ENCODE measurements at regions not wholly inside any gene's neighbourhood (a gene's known extent, or its start where the extent isn't known, plus 50 kb on each side); places are given as distances from the start of the nearest gene placed in this dataset.
"Not testable (repeated sequence)": the region's sequence is repeated elsewhere in the genome, so short reads cannot be mapped to it uniquely, and the experiment has no call there.

DNA sequence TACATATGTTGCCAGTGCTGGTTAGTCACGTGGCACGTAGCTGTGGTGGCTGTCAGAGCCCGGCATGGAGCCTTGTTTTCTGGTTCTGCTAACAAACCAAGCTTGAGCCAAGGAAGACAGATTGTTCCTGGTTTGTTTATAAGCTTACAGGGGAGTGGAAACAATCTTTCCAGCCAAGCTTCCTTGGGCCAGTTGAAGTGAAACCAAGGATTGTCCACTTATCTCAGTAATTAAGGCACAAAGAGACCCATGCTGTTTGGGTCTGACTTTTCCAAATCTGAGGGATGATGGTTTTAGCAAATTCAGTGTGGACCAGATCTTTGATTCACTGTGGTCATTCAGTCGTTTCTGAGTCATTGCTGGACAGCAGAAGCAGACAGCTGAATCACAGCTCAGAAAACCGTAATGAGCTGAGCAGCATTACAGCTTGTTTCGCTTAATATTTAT, 297.3 kb upstream of the COBL start:
- Histone ChIP-seq H3K27me3 (ENCODE audit: control insufficient read depth, insufficient read depth, low read length) (no peaks in the 10 kb centered on the region), H3K4me1 (ENCODE audit: control insufficient read depth, insufficient read depth, low read length) (0 out of 2 replicates have a peak, but pooled peaks cover 3% of the 10 kb centered on the region), H3K36me3 (ENCODE audit: control insufficient read depth, insufficient read depth, low read length) (no peaks in the 10 kb centered on the region), H3K27ac (ENCODE audit: low read length) (no peak overlapping the region), H3K9me3 (ENCODE audit: control insufficient read depth, insufficient read depth, low read length) (no peaks in the 10 kb centered on the region), H3K4me3 (ENCODE audit: low read length) (no peak overlapping the region)
- DNase-seq (ENCODE audit: low read depth, low spot score): no peak
- no CpG with 5 or more reads among the region's 6 CpGs for WGBS (ENCODE audit: insufficient coverage, insufficient read length)

DNA sequence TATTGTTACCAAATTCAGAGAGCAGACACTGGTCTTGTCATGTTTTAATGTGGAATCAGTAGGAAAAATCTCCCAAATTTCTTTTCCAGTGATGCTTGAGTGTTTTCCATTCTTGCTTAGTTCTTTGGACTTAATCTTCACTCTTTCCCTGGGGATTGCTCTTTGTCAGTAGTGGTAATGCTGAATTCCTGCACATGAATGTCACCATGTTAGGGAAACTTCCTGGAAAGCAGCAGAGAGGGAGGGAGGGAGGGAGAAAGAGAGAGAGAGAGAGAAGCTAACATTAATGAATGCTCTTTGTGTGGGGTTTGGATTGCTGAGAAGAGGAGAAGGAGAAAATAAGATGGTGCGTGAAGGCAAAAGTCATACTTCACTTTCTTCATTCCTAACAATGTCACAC, 295.3 kb upstream of the COBL start:
- DNase-seq (ENCODE audit: low read depth, low spot score): no peak
- no peaks in the 10 kb centered on the region for H3K9me3 ChIP-seq (ENCODE audit: control insufficient read depth, insufficient read depth, low read length)
- no CpG with 5 or more reads among the region's 1 CpG for WGBS (ENCODE audit: insufficient coverage, insufficient read length)
- H3K4me3 ChIP-seq (ENCODE audit: low read length): no peak overlapping the region
- no peak overlapping the region for H3K27ac ChIP-seq (ENCODE audit: low read length)
- 0 out of 2 replicates have a peak, but pooled peaks cover 3% of the 10 kb centered on the region for H3K4me1 ChIP-seq (ENCODE audit: control insufficient read depth, insufficient read depth, low read length)
- no peaks in the 10 kb centered on the region for H3K27me3 ChIP-seq (ENCODE audit: control insufficient read depth, insufficient read depth, low read length)
- H3K36me3 ChIP-seq (ENCODE audit: control insufficient read depth, insufficient read depth, low read length): no peaks in the 10 kb centered on the region

- Histone ChIP-seq H3K27ac (ENCODE audit: low read length) (no peak overlapping the region), H3K27me3 (ENCODE audit: control insufficient read depth, insufficient read depth, low read length) (no peaks in the 10 kb centered on the region)
- DNase-seq (ENCODE audit: low read depth, low spot score): no peak
These were observed 290.8 kb upstream of the COBL start for GRCh38 chr7:51607447-51607846.

GRCh38 chr7:51606601-51607154, 290.1 kb upstream of the COBL start:
- Histone ChIP-seq H3K27me3 (ENCODE audit: control insufficient read depth, insufficient read depth, low read length) (no peaks in the 10 kb centered on the region), H3K4me1 (ENCODE audit: control insufficient read depth, insufficient read depth, low read length) (0 out of 2 replicates have a peak, but pooled peaks cover under 1% of the 10 kb centered on the region), H3K4me3 (ENCODE audit: low read length) (no peak overlapping the region), H3K9me3 (ENCODE audit: control insufficient read depth, insufficient read depth, low read length) (no peaks in the 10 kb centered on the region), H3K27ac (ENCODE audit: low read length) (no peak overlapping the region), H3K36me3 (ENCODE audit: control insufficient read depth, insufficient read depth, low read length) (no peaks in the 10 kb centered on the region)
- WGBS (ENCODE audit: insufficient coverage, insufficient read length): no CpG with 5 or more reads among the region's 17 CpGs
- no peak for DNase-seq (ENCODE audit: low read depth, low spot score)

More at GRCh38 chr7:51607447-51607846, 290.8 kb upstream of the COBL start:
- H3K36me3 ChIP-seq (ENCODE audit: control insufficient read depth, insufficient read depth, low read length): no peaks in the 10 kb centered on the region
- no peak overlapping the region for H3K4me3 ChIP-seq (ENCODE audit: low read length)
- 0 out of 2 replicates have a peak, but pooled peaks cover 3% of the 10 kb centered on the region for H3K4me1 ChIP-seq (ENCODE audit: control insufficient read depth, insufficient read depth, low read length)
- WGBS (ENCODE audit: insufficient coverage, insufficient read length): no CpG with 5 or more reads among the region's 11 CpGs
- H3K9me3 ChIP-seq (ENCODE audit: control insufficient read depth, insufficient read depth, low read length): no peaks in the 10 kb centered on the region

- DNase-seq (ENCODE audit: low read depth, low spot score): no peak
- Histone ChIP-seq H3K4me3 (ENCODE audit: low read length) (no peak overlapping the region), H3K27ac (ENCODE audit: low read length) (no peak overlapping the region), H3K27me3 (ENCODE audit: control insufficient read depth, insufficient read depth, low read length) (no peaks in the 10 kb centered on the region), H3K4me1 (ENCODE audit: control insufficient read depth, insufficient read depth, low read length) (no peaks in the 10 kb centered on the region), H3K9me3 (ENCODE audit: control insufficient read depth, insufficient read depth, low read length) (no peaks in the 10 kb centered on the region), H3K36me3 (ENCODE audit: control insufficient read depth, insufficient read depth, low read length) (no peaks in the 10 kb centered on the region)
- no CpG with 5 or more reads among the region's 2 CpGs for WGBS (ENCODE audit: insufficient coverage, insufficient read length)
These were observed 285.8 kb upstream of the COBL start for GRCh38 chr7:51602376-51602775.

GRCh38 chr7:51601461-51601860, 284.9 kb upstream of the COBL start:
- WGBS (ENCODE audit: insufficient coverage, insufficient read length): no CpG with 5 or more reads among the region's 3 CpGs

DNA sequence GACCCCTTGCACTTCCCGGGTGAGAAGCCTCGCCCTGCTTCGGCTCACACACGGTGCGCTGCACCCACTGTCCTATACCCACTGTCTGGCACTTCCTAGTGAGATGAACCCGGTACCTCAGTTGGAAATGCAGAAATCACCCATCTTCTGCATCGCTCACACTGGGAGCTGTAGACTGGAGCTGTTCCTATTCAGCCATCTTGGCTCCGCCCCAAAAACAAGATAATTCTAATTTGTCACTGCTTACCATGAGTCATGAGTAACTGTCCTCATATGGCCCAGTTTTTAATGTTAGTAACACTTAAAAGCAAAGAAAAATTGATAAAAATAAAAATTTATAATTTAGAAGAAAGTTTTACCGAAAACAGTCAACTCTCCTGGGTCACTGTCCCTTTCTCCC, 283.3 kb upstream of the COBL start:
- WGBS (ENCODE audit: insufficient coverage, insufficient read length): no CpG with 5 or more reads among the region's 9 CpGs
- H3K9me3 ChIP-seq (ENCODE audit: control insufficient read depth, insufficient read depth, low read length); H3K27ac ChIP-seq (ENCODE audit: low read length); DNase-seq (ENCODE audit: low read depth, low spot score); H3K4me3 ChIP-seq (ENCODE audit: low read length); H3K36me3 ChIP-seq (ENCODE audit: control insufficient read depth, insufficient read depth, low read length); H3K27me3 ChIP-seq (ENCODE audit: control insufficient read depth, insufficient read depth, low read length); H3K4me1 ChIP-seq (ENCODE audit: control insufficient read depth, insufficient read depth, low read length): not testable (repeated sequence)

More at GRCh38 chr7:51601461-51601860, 284.9 kb upstream of the COBL start:
- Histone ChIP-seq H3K4me3 (ENCODE audit: low read length) (no peak overlapping the region), H3K4me1 (ENCODE audit: control insufficient read depth, insufficient read depth, low read length) (no peaks in the 10 kb centered on the region), H3K27me3 (ENCODE audit: control insufficient read depth, insufficient read depth, low read length) (no peaks in the 10 kb centered on the region), H3K27ac (ENCODE audit: low read length) (no peak overlapping the region), H3K9me3 (ENCODE audit: control insufficient read depth, insufficient read depth, low read length) (no peaks in the 10 kb centered on the region), H3K36me3 (ENCODE audit: control insufficient read depth, insufficient read depth, low read length) (no peaks in the 10 kb centered on the region)
- DNase-seq (ENCODE audit: low read depth, low spot score): no peak

GRCh38 chr7:51593628-51594027, 277.0 kb upstream of the COBL start:
- Histone ChIP-seq H3K9me3 (ENCODE audit: control insufficient read depth, insufficient read depth, low read length) (no peaks in the 10 kb centered on the region), H3K4me1 (ENCODE audit: control insufficient read depth, insufficient read depth, low read length) (no peaks in the 10 kb centered on the region), H3K27me3 (ENCODE audit: control insufficient read depth, insufficient read depth, low read length) (no peaks in the 10 kb centered on the region), H3K4me3 (ENCODE audit: low read length) (no peak overlapping the region), H3K27ac (ENCODE audit: low read length) (no peak overlapping the region), H3K36me3 (ENCODE audit: control insufficient read depth, insufficient read depth, low read length) (no peaks in the 10 kb centered on the region)
- no peak for DNase-seq (ENCODE audit: low read depth, low spot score)
- no CpG with 5 or more reads among the region's 2 CpGs for WGBS (ENCODE audit: insufficient coverage, insufficient read length)

DNA sequence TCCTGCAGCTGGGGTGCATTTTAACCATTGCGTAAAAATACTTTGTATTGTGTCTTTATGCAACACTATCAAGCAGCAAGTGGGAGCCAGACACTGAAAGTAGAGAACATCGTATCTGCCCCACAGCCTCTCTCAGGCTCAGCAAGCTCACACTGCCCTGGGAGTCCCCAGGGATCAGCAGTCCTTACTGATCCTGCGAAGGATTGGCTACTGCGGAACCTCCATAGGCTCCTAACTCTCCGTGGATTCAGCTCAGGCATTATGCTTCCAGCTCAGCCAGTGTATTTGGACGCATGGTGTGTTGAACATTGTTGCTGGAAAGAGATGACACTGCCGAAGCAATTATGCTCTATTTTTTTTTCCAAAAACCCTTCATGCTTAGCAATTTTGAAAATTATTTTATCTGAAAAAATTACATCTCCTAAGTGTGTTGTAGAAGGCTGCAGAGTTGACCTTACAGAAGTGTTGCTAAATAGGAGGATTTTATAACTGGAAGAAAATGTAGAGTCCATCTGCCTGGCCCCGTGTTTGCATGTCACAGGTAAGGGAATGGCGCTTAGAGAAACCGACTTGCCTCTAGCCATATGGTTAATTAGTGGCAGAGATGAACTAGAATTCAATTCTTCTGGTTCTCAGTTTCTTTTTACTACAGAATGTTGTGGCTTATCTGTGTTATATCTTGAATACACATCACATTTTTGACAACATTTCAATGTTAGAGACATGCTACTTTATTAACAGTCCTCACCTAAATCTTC, 276.4 kb upstream of the COBL start:
- DNase-seq (ENCODE audit: low read depth, low spot score): no peak
- H3K27ac ChIP-seq (ENCODE audit: low read length): no peak overlapping the region
- no CpG with 5 or more reads among the region's 10 CpGs for WGBS (ENCODE audit: insufficient coverage, insufficient read length)

GRCh38 chr7:51591223-51591622, 274.6 kb upstream of the COBL start:
- H3K4me1 ChIP-seq (ENCODE audit: control insufficient read depth, insufficient read depth, low read length): no peaks in the 10 kb centered on the region

More for the DNA sequence above, 276.4 kb upstream of the COBL start:
- Histone ChIP-seq H3K27me3 (ENCODE audit: control insufficient read depth, insufficient read depth, low read length) (no peaks in the 10 kb centered on the region), H3K9me3 (ENCODE audit: control insufficient read depth, insufficient read depth, low read length) (no peaks in the 10 kb centered on the region), H3K4me1 (ENCODE audit: control insufficient read depth, insufficient read depth, low read length) (no peaks in the 10 kb centered on the region), H3K4me3 (ENCODE audit: low read length) (no peak overlapping the region), H3K36me3 (ENCODE audit: control insufficient read depth, insufficient read depth, low read length) (no peaks in the 10 kb centered on the region)

More at GRCh38 chr7:51591223-51591622, 274.6 kb upstream of the COBL start:
- Histone ChIP-seq H3K27ac (ENCODE audit: low read length) (no peak overlapping the region), H3K36me3 (ENCODE audit: control insufficient read depth, insufficient read depth, low read length) (no peaks in the 10 kb centered on the region), H3K4me3 (ENCODE audit: low read length) (no peak overlapping the region), H3K27me3 (ENCODE audit: control insufficient read depth, insufficient read depth, low read length) (no peaks in the 10 kb centered on the region), H3K9me3 (ENCODE audit: control insufficient read depth, insufficient read depth, low read length) (no peaks in the 10 kb centered on the region)
- no peak for DNase-seq (ENCODE audit: low read depth, low spot score)
- WGBS (ENCODE audit: insufficient coverage, insufficient read length): no CpG with 5 or more reads among the region's 2 CpGs

All from iPS DF 6.9 (cell line).